Heart left ventricle (tissue), 13 donors: ENCODE measurements at regions not wholly inside any gene's neighbourhood (a gene's known extent, or its start where the extent isn't known, plus 50 kb on each side); places are given as distances from the start of the nearest gene placed in this dataset.

Source experiments
- CTCF ChIP-seq, 12 donors: fragments of 200-600 bp; sonication (generic) in 4 of 12; IDR thresholded peaks; one replicate each; pipeline versions ENCODE4 v1.5.0 to v1.8.0; 2018 to 2022; ENCODE audit warnings: antibody characterized with exemption in 12 of 12, mild to moderate bottlenecking in 5 of 12
- POLR2A ChIP-seq, 2 donors: fragments of 450-650 bp; IDR thresholded peaks; one replicate each; pipeline ENCODE4 v1.6.1; 2017; ENCODE audit warnings: antibody characterized with exemption in 2 of 2, mild to moderate bottlenecking in 2 of 2, moderate library complexity in 2 of 2
- donor health status: ischemic (EF 13 %, LVEDD 7.1; RV severe dilation, severe dysfunction).
- donor health status: DM: no; HTN: yes; CAD: no.
- donor health status: DM: no; HTN: no; CAD: no.
- donor health status: ischemic (EF 25% LVEDD 6.9; RV normal size, moderate dysfunction).
- donor health status: ischemic (EF 25% LVEDD 5.7; RV mildly dilated, moderate dysfunction).
- donor health status: ischemic (EF 35%, LVEDD 5.7; RV mildly dilated, moderate dysfunction).
- donor health status: nonischemic (EF 11% LVEDD 7.7; RV severe dilation, severe dysfunction).
- donor health status: DM: yes; HTN: yes; CAD: no.
- donor health status: PGD.
- donor health status: ischemic (EF 29% LVEDD 5.4; RV normal size, mild dysfunction).
- donor health status: nonischemic (EF 23%, LVEDD 6.1; RV moderate dilation, normal function).

DNA sequence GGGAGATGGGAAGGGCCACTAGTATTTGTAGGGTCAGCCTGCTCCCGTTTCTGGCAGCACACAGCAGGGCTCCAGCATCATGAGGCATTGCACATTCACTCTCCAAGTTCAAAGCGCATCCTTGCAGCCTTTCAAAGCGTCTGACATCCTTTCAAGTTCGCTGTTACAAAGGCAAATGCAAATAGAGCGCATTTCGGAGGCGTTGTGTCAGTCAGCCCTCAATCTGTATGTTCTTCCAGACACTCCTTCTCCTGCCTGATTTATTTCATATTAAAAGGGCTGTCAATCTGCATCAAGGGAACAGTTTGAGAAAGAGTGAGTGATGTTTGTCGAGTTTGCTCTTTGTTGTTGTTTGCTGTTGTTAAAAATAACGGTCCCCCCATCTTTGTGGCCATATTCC is 188.5 kb downstream of the SNX10 start:
- TF ChIP-seq CTCF (IDR thresholded peaks at IDR 0.05): no peak
- TF ChIP-seq POLR2A (IDR thresholded peaks at IDR 0.05): no peak
